ENCODE measurements at regions not wholly inside any gene's neighbourhood (a gene's known extent, or its start where the extent isn't known, plus 50 kb on each side); places are given as distances from the start of the nearest gene placed in this dataset.

GRCh38 chr1:146409817-146410441 lies 181.1 kb upstream of the NOTCH2NLA start (continued):
- TF ChIP-seq ZNF609 (CRISPR knock-in tag; IDR thresholded peaks at IDR 0.05; ENCODE audit: borderline replicate concordance), result peak; percentile 96
- TF ChIP-seq ETV1 (tag; conservative IDR thresholded peaks at IDR 0.05; ENCODE audit: low read depth), result peak; percentile 51
- TF ChIP-seq ZNF24 (IDR thresholded peaks at IDR 0.05), result peak; percentile 70
- TF ChIP-seq MED1 (CRISPR knock-in tag; IDR thresholded peaks at IDR 0.05; ENCODE audit: borderline replicate concordance), result 0 out of 2 replicates have a peak, but pooled peaks have one; percentile 80
- TF ChIP-seq ETV6 (IDR thresholded peaks at IDR 0.05; ENCODE audit: borderline replicate concordance in 1 of 2, low read depth in 2 of 2, low read length in 1 of 2), result peak in 1 of 2 experiments; percentile 78; a peak in 1 of 4 replicates
- TF ChIP-seq ETV6 (CRISPR knock-in tag; IDR thresholded peaks at IDR 0.05; ENCODE audit: borderline replicate concordance), result peak; percentile 51; the same call in 1 of the 2 replicates
- peak; percentile 98 for TF ChIP-seq SMAD3 (CRISPR knock-in tag; conservative IDR thresholded peaks at IDR 0.05)
- TF ChIP-seq ZNF764 (CRISPR knock-in tag; IDR thresholded peaks at IDR 0.05; ENCODE audit: low read depth), result peak; percentile 88
- TF ChIP-seq ZNF41 (CRISPR knock-in tag; conservative IDR thresholded peaks at IDR 0.05), result peak; percentile 96
- 0 out of 2 replicates have a peak, but pooled peaks have one; percentile 35 for TF ChIP-seq HMGXB4 (CRISPR knock-in tag; IDR thresholded peaks at IDR 0.05)
- peak; percentile 96 for TF ChIP-seq ZNF444 (CRISPR knock-in tag; IDR thresholded peaks at IDR 0.05)
- peak; percentile 70 for TF ChIP-seq ZBTB12 (CRISPR knock-in tag; IDR thresholded peaks at IDR 0.05)
- peak in 1 of 2 experiments; percentile 95; a peak in 2 of 4 replicates for TF ChIP-seq SRF (CRISPR knock-in tag; IDR thresholded peaks at IDR 0.05)
- TF ChIP-seq ZBTB9 (CRISPR knock-in tag; IDR thresholded peaks at IDR 0.05), result peak; percentile 99
- TF ChIP-seq RFX1 (IDR thresholded peaks at IDR 0.05), result peak; percentile 56
- TF ChIP-seq FOXK2 (conservative IDR thresholded peaks at IDR 0.05 in 1 of 2, IDR thresholded peaks at IDR 0.05 in 1 of 2; ENCODE audit: low read depth in 2 of 2), result peak; percentile 79 to 87
- TF ChIP-seq ZC3H8 (IDR thresholded peaks at IDR 0.05), result peak; percentile 99
- peak; percentile 96 for TF ChIP-seq POLR2AphosphoS2 (IDR thresholded peaks at IDR 0.05; ENCODE audit: low read length)
- peak; percentile 62; the same call in 1 of the 2 replicates for TF ChIP-seq NFRKB (IDR thresholded peaks at IDR 0.05; ENCODE audit: low read depth)
- peak; percentile 65 for TF ChIP-seq FOXP1 (CRISPR knock-in tag; IDR thresholded peaks at IDR 0.05)

Data from K562 (cell line).